Kidney (tissue), 13 donors: ENCODE measurements at regions not wholly inside any gene's neighbourhood (a gene's known extent, or its start where the extent isn't known, plus 50 kb on each side); places are given as distances from the start of the nearest gene placed in this dataset.

ENCODE experiments used
- DNase-seq, 5 donors: peaks; one replicate each; pipeline ENCODE4 v3.0.0-alpha.2; 2013 to 2020
- FAIRE-seq: peaks from 2 replicates; lab custom pipeline; 2012; peaks lifted over from hg19 to GRCh38; lab: Jason Lieb, UNC
- H3K27ac ChIP-seq, 2 donors: one replicate each; pipeline ENCODE4 v1.7.0; 2013; ENCODE audit warnings: low read depth in 2 of 2, low read length in 2 of 2, inconsistent platforms in 1 of 2
- H3K27me3 ChIP-seq: one replicate; pipeline ENCODE4 v1.7.1; 2013; ENCODE audit warnings: low read length, inconsistent platforms; ENCODE audit not compliant: control insufficient read depth, insufficient read depth
- H3K36me3 ChIP-seq, 3 donors: one replicate each; pipeline versions ENCODE4 v1.7.0 to v1.7.1; 2013; ENCODE audit warnings: low read length in 3 of 3, control low read depth in 1 of 3, inconsistent platforms in 1 of 3; ENCODE audit not compliant: insufficient read depth in 3 of 3, control insufficient read depth in 2 of 3
- H3K4me1 ChIP-seq, 3 donors: one replicate each; pipeline versions ENCODE4 v1.7.0 to v1.7.1; 2013; ENCODE audit warnings: low read length in 3 of 3, inconsistent platforms in 1 of 3, low read depth in 1 of 3; ENCODE audit not compliant: control insufficient read depth in 2 of 3, insufficient read depth in 2 of 3
- H3K4me3 ChIP-seq, 3 donors: one replicate each; pipeline versions ENCODE4 v1.7.0 to v1.8.1; 2013; ENCODE audit warnings: low read length in 3 of 3, control low read depth in 1 of 3, inconsistent platforms in 1 of 3
- H3K9ac ChIP-seq, 3 donors: one replicate each; pipeline versions ENCODE4 v1.7.0 to v1.7.1; 2013; ENCODE audit warnings: low read length in 3 of 3, control low read depth in 1 of 3, inconsistent platforms in 1 of 3
- H3K9me3 ChIP-seq, 3 donors: one replicate each; pipeline versions ENCODE4 v1.7.0 to v1.7.1; 2013; ENCODE audit warnings: low read length in 3 of 3, control low read depth in 1 of 3, inconsistent platforms in 1 of 3; ENCODE audit not compliant: control insufficient read depth in 2 of 3, insufficient read depth in 1 of 3
- CTCF ChIP-seq: IDR thresholded peaks from 3 replicates; pipeline ENCODE4 v1.5.1; 2012; ENCODE audit warnings: mild to moderate bottlenecking, moderate library complexity, borderline replicate concordance; ENCODE audit not compliant: insufficient read depth; ENCODE audit errors: extremely low read depth
- intact Hi-C: fragments of 100-400 bp; cut with DNase I; formaldehyde crosslinking; loops from one replicate; pipeline ENCODE4 v1.11.1; 2022
- donor health status: control.
- donor health status: control.
- donor health status: control.
- donor health status: control.
- donor health status: control.
- donor health status: DM: yes; HTN: yes; CAD: no.
- donor health status: Normal renal cell carcinoma (clear cell type).

DNA sequence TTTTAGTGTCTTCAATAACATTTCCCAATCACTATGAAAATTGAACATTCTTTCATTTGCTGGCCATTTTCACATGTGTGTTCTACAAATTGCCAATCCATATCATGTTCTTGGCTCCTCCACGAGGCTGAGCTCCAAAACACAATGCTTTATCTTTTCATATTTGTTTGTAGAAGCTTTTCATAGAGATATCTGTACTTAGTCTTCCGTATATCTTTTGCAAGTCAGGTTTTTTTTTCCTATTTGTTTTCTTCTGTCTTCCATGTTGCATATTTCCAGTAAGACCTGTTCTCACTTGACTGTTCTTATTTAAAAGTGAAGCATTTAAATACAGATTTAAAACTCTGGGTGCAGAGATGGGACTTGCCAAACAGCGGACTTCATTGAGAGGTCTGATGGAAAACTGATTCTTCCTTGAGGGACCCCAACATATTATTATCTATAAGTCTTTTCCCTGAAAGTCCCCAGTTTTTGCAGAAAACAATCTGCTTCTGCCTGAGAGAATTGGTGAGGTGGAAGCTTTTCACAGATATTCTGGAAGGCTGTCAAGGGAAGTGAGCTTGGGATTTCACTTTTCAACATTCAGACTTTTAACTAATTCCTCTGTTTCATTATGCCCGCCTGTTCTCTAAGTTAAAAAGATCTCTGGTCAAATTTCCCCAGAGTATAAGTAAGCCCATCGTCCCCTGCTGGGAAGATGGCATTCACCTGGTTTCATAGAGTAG lies 77.8 kb upstream of the KCNMB2 start:
- H3K27ac ChIP-seq = no peak overlapping the region
- FAIRE-seq (no peak), DNase-seq (no peak)
- TF ChIP-seq CTCF = no peak
- H3K36me3 ChIP-seq = no peaks in the 10 kb centered on the region
- H3K4me1 ChIP-seq = peaks cover 0 to 2% (median 2%) of the 10 kb centered on the region in 3 donors
- H3K9me3 ChIP-seq = no peaks in the 10 kb centered on the region
- intact Hi-C loops = no loop called here
- H3K4me3 ChIP-seq = no peak overlapping the region
- no peak overlapping the region for H3K9ac ChIP-seq
- H3K27me3 ChIP-seq = no peaks in the 10 kb centered on the region

DNA sequence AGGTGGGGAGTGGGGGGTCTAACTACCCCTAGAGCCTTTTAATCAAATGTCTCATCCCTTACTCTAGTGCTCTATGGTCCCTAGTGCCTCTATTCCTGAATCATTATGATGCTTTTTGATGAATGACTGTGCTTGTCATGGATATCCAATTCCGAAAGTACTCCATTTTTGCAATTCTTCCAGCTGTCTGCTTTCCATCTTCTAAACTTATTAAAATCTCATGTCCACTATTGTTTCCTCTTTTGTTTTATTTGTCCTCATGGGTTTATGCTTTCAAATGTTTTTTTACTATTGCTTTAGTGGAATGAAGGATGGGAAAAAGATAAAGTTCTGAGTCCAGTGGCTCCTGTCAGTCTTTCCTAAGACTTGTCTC lies 77.2 kb upstream of the KCNMB2 start:
- H3K36me3 ChIP-seq = no peaks in the 10 kb centered on the region
- H3K4me3 ChIP-seq = no peak overlapping the region
- FAIRE-seq (no peak), DNase-seq (no peak)
- no peaks in the 10 kb centered on the region for H3K9me3 ChIP-seq
- H3K4me1 ChIP-seq = peaks cover 0 to 2% (median 2%) of the 10 kb centered on the region in 3 donors
- H3K9ac ChIP-seq = no peak overlapping the region
- no peak overlapping the region for H3K27ac ChIP-seq
- intact Hi-C loops = no loop called here
- no peaks in the 10 kb centered on the region for H3K27me3 ChIP-seq
- no peak for TF ChIP-seq CTCF

DNA sequence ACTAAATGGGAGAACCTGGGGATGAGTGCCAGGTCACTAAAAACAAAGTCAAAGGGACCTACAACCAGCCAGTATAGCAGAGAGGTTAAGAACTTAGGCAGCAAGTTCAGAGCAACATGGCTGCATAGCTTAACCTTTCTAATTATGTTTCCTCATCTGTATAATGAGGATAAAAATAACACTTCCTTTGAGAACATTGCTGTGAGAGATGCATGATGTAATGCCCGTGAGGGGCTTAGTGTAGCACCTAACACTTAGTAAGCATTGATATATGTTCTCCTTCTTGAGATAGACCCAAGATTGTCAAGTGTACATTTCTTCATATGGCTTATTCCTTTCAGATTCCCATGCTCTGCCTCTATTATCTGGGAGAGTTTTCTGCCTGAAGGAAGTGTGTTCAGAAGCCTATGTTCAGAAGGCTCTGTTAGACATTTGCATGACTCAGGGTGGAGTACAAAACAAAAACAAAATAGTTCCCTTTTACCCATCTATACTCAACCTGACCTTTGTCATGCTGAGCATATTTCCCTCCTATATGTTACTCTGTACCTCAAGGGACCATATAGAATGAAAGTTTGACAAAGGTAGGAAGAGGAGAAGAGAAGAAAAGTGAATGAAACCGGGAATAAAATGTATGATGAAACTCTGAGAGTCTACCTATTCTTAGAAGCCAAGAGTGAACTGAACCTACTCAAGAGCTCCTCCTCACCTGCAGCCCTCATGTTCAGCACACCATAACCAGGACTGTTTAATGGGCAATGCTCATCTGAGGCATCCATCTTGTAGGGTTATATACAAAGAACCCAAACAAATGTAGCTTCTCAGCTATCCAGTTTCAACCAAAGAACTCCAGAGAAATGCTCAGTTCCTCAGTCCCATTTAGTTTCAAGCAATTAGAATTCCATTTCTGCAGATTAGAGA lies 70.7 kb upstream of the KCNMB2 start:
- no peak for FAIRE-seq
- Histone ChIP-seq H3K27ac (no peak overlapping the region), H3K4me3 (no peak overlapping the region), H3K27me3 (no peaks in the 10 kb centered on the region), H3K9me3 (no peaks in the 10 kb centered on the region), H3K9ac (no peak overlapping the region), H3K4me1 (no peaks in the 10 kb centered on the region), H3K36me3 (no peaks in the 10 kb centered on the region)
- no peak for DNase-seq
- no peak for TF ChIP-seq CTCF
- intact Hi-C loops = no loop called here
